ENCODE measurements at regions not wholly inside any gene's neighbourhood (a gene's known extent, or its start where the extent isn't known, plus 50 kb on each side); places are given as distances from the start of the nearest gene placed in this dataset.
A peak's percentile ranks its signal among the peaks of the same experiment; 100 is the strongest.

- TF ChIP-seq POLR2AphosphoS5 (IDR thresholded peaks at IDR 0.05) (no peak), CTCF (IDR thresholded peaks at IDR 0.05) (peak in 1 of 4 experiments; percentile 11), POLR2A (IDR thresholded peaks at IDR 0.05) (no peak)
These were observed 543.4 kb downstream of the GBE1 start for GRCh38 chr3:81218023-81218422.

All from prostate gland (tissue), 2 donors.